ENCODE measurements at regions not wholly inside any gene's neighbourhood (a gene's known extent, or its start where the extent isn't known, plus 50 kb on each side); places are given as distances from the start of the nearest gene placed in this dataset.
"Not testable (repeated sequence)": the region's sequence is repeated elsewhere in the genome, so short reads cannot be mapped to it uniquely, and the experiment has no call there.

GRCh38 chr15:30030345-30030744, 52.4 kb upstream of the GOLGA8J start:
- H3K9me3 Mint-ChIP-seq, result peaks cover 3 to 16% (median 3%) of the 10 kb centered on the region in 3 donors
- H3K27me3 Mint-ChIP-seq, result no peaks in the 10 kb centered on the region
- no peak overlapping the region for H3K4me3 Mint-ChIP-seq
- peaks cover under 1% of the 10 kb centered on the region for H3K36me3 Mint-ChIP-seq
- H3K4me1 Mint-ChIP-seq, result peaks cover 0 to under 1% (median 0%) of the 10 kb centered on the region in 3 donors
- H3K27ac Mint-ChIP-seq, result no peak overlapping the region

GRCh38 chr15:30023798-30024295, 58.9 kb upstream of the GOLGA8J start:
- peaks cover 2% of the 10 kb centered on the region for H3K27me3 Mint-ChIP-seq
- H3K4me3 Mint-ChIP-seq, result no peak overlapping the region
- no peak overlapping the region for H3K27ac Mint-ChIP-seq
- peaks cover 0 to 1% (median 0%) of the 10 kb centered on the region in 3 donors for H3K4me1 Mint-ChIP-seq
- H3K36me3 Mint-ChIP-seq, result no peaks in the 10 kb centered on the region
- peaks cover 0 to 5% (median 0%) of the 10 kb centered on the region in 3 donors for H3K9me3 Mint-ChIP-seq

GRCh38 chr15:30010746-30011145, 72.0 kb upstream of the GOLGA8J start:
- Mint-ChIP-seq H3K9me3 (peaks cover 0 to 3% (median 0%) of the 10 kb centered on the region in 3 donors), H3K27ac (no peak overlapping the region), H3K4me3 (no peak overlapping the region), H3K36me3 (no peaks in the 10 kb centered on the region), H3K4me1 (no peaks in the 10 kb centered on the region), H3K27me3 (peaks cover 1% of the 10 kb centered on the region)

- Mint-ChIP-seq H3K36me3 (no peaks in the 10 kb centered on the region), H3K9me3 (peaks cover 0 to 3% (median 0%) of the 10 kb centered on the region in 3 donors), H3K27me3 (peaks cover 1% of the 10 kb centered on the region), H3K4me3 (no peak overlapping the region), H3K4me1 (no peaks in the 10 kb centered on the region), H3K27ac (no peak overlapping the region)
Observed at GRCh38 chr15:30008156-30008555, 74.6 kb upstream of the GOLGA8J start.

GRCh38 chr15:30001602-30002001, 81.2 kb upstream of the GOLGA8J start:
- Mint-ChIP-seq H3K9me3 (peaks cover 0 to 7% (median 0%) of the 10 kb centered on the region in 3 donors), H3K36me3 (peaks cover 3% of the 10 kb centered on the region), H3K4me3 (no peak overlapping the region), H3K27ac (no peak overlapping the region), H3K4me1 (no peaks in the 10 kb centered on the region), H3K27me3 (no peaks in the 10 kb centered on the region)

GRCh38 chr15:29998033-29998432, 84.7 kb upstream of the GOLGA8J start:
- Mint-ChIP-seq H3K27ac (no peak overlapping the region), H3K27me3 (no peaks in the 10 kb centered on the region), H3K9me3 (peaks cover 0 to 7% (median 7%) of the 10 kb centered on the region in 3 donors), H3K4me1 (no peaks in the 10 kb centered on the region), H3K4me3 (no peak overlapping the region), H3K36me3 (peaks cover 3% of the 10 kb centered on the region)

- Mint-ChIP-seq H3K27ac (no peak overlapping the region), H3K27me3 (no peaks in the 10 kb centered on the region), H3K9me3 (peaks cover 0 to 7% (median 4%) of the 10 kb centered on the region in 3 donors), H3K4me1 (no peaks in the 10 kb centered on the region), H3K4me3 (no peak overlapping the region), H3K36me3 (peaks cover 3% of the 10 kb centered on the region)
Observed at GRCh38 chr15:29997499-29997898, 85.3 kb upstream of the GOLGA8J start.

- Mint-ChIP-seq H3K4me3 (no peak overlapping the region), H3K27ac (no peak overlapping the region), H3K9me3 (peaks cover 0 to 11% (median 2%) of the 10 kb centered on the region in 3 donors)
Observed at GRCh38 chr15:29994284-29994683, 88.5 kb upstream of the GOLGA8J start.

GRCh38 chr15:29990954-29991353, 91.8 kb upstream of the GOLGA8J start:
- Mint-ChIP-seq H3K9me3 (peaks cover 0 to 15% (median 5%) of the 10 kb centered on the region in 3 donors), H3K36me3 (no peaks in the 10 kb centered on the region), H3K27me3 (no peaks in the 10 kb centered on the region), H3K4me3 (no peak overlapping the region), H3K4me1 (no peaks in the 10 kb centered on the region), H3K27ac (no peak overlapping the region)

More at GRCh38 chr15:29994284-29994683, 88.5 kb upstream of the GOLGA8J start:
- H3K36me3 Mint-ChIP-seq, result no peaks in the 10 kb centered on the region
- no peaks in the 10 kb centered on the region for H3K4me1 Mint-ChIP-seq
- no peaks in the 10 kb centered on the region for H3K27me3 Mint-ChIP-seq

GRCh38 chr15:29990035-29990434, 92.7 kb upstream of the GOLGA8J start:
- peaks cover 0 to 12% (median 5%) of the 10 kb centered on the region in 3 donors for H3K9me3 Mint-ChIP-seq
- no peaks in the 10 kb centered on the region for H3K27me3 Mint-ChIP-seq
- H3K36me3 Mint-ChIP-seq, result no peaks in the 10 kb centered on the region
- no peaks in the 10 kb centered on the region for H3K4me1 Mint-ChIP-seq
- H3K4me3 Mint-ChIP-seq, result no peak overlapping the region
- no peak overlapping the region for H3K27ac Mint-ChIP-seq

- no peaks in the 10 kb centered on the region for H3K4me1 Mint-ChIP-seq
- peaks cover 0 to 8% (median 5%) of the 10 kb centered on the region in 3 donors for H3K9me3 Mint-ChIP-seq
Observed at GRCh38 chr15:29988701-29989100, 94.1 kb upstream of the GOLGA8J start.

GRCh38 chr15:29986946-29987345, 95.8 kb upstream of the GOLGA8J start:
- Mint-ChIP-seq H3K27ac (no peak overlapping the region), H3K27me3 (no peaks in the 10 kb centered on the region), H3K36me3 (no peaks in the 10 kb centered on the region), H3K4me1 (no peaks in the 10 kb centered on the region), H3K9me3 (peaks cover 0 to 8% (median 5%) of the 10 kb centered on the region in 3 donors), H3K4me3 (no peak overlapping the region)

More at GRCh38 chr15:29988701-29989100, 94.1 kb upstream of the GOLGA8J start:
- no peak overlapping the region for H3K4me3 Mint-ChIP-seq
- no peaks in the 10 kb centered on the region for H3K36me3 Mint-ChIP-seq
- H3K27ac Mint-ChIP-seq, result no peak overlapping the region
- H3K27me3 Mint-ChIP-seq, result no peaks in the 10 kb centered on the region

GRCh38 chr15:29978411-29979382, 104.1 kb upstream of the GOLGA8J start:
- H3K36me3 Mint-ChIP-seq, result no peaks in the 10 kb centered on the region
- H3K9me3 Mint-ChIP-seq, result peaks cover 0 to 5% (median 0%) of the 10 kb centered on the region in 3 donors
- no peak overlapping the region for H3K27ac Mint-ChIP-seq
- no peaks in the 10 kb centered on the region for H3K4me1 Mint-ChIP-seq
- H3K4me3 Mint-ChIP-seq, result no peak overlapping the region
- H3K27me3 Mint-ChIP-seq, result peaks cover 4% of the 10 kb centered on the region

GRCh38 chr15:29974056-29974455, 108.7 kb upstream of the GOLGA8J start:
- not testable (repeated sequence) for H3K4me1 Mint-ChIP-seq, H3K36me3 Mint-ChIP-seq, H3K27ac Mint-ChIP-seq, H3K4me3 Mint-ChIP-seq
- H3K27me3 Mint-ChIP-seq, result peaks cover 22% of the 10 kb centered on the region
- H3K9me3 Mint-ChIP-seq, result peaks cover 4 to 12% (median 10%) of the 10 kb centered on the region in 3 donors

GRCh38 chr15:29972051-29972450, 110.7 kb upstream of the GOLGA8J start:
- Mint-ChIP-seq H3K9me3 (peaks cover 4 to 12% (median 10%) of the 10 kb centered on the region in 3 donors), H3K4me1 (peaks cover 0 to 2% (median 0%) of the 10 kb centered on the region in 3 donors), H3K27me3 (peaks cover 26% of the 10 kb centered on the region)

More at GRCh38 chr15:29972051-29972450, 110.7 kb upstream of the GOLGA8J start:
- H3K27ac Mint-ChIP-seq, result no peak overlapping the region
- no peak overlapping the region for H3K4me3 Mint-ChIP-seq
- no peaks in the 10 kb centered on the region for H3K36me3 Mint-ChIP-seq
